ENCODE measurements at regions not wholly inside any gene's neighbourhood (a gene's known extent, or its start where the extent isn't known, plus 50 kb on each side); places are given as distances from the start of the nearest gene placed in this dataset.

GRCh38 chrX:124862301-124862700 lies 457.4 kb upstream of the TEX13C start:
- DNase-seq: no peak

- DNase-seq: no peak
Measured at GRCh38 chrX:124863303-124863702, 456.4 kb upstream of the TEX13C start.

GRCh38 chrX:124887572-124887971 lies 432.1 kb upstream of the TEX13C start:
- no peak for DNase-seq

- DNase-seq: no peak
Measured at GRCh38 chrX:124895947-124896346, 423.7 kb upstream of the TEX13C start.

- DNase-seq: no peak
Measured at GRCh38 chrX:124902953-124903352, 416.7 kb upstream of the TEX13C start.

- DNase-seq: no peak
Measured at GRCh38 chrX:124910611-124911010, 409.1 kb upstream of the TEX13C start.

- DNase-seq: no peak
Measured at GRCh38 chrX:124917011-124917410, 402.7 kb upstream of the TEX13C start.

- no peak for DNase-seq
Measured at GRCh38 chrX:124925681-124926080, 394.0 kb upstream of the TEX13C start.

GRCh38 chrX:124931241-124931640 lies 388.4 kb upstream of the TEX13C start:
- DNase-seq: no peak

GRCh38 chrX:124931958-124932357 lies 387.7 kb upstream of the TEX13C start:
- no peak for DNase-seq

- DNase-seq: no peak
Measured at GRCh38 chrX:124938715-124939114, 381.0 kb upstream of the TEX13C start.

GRCh38 chrX:124940531-124940930 lies 379.1 kb upstream of the TEX13C start:
- DNase-seq: no peak

- DNase-seq: no peak
Measured at GRCh38 chrX:124954402-124954801, 365.3 kb upstream of the TEX13C start.

- DNase-seq: no peak
Measured at GRCh38 chrX:124960454-124960853, 359.2 kb upstream of the TEX13C start.

GRCh38 chrX:124963717-124964116 lies 356.0 kb upstream of the TEX13C start, which contains the start of gene TENM1:
Gene TENM1 (minus strand): TSS chrX:124963817.
- DNase-seq: no peak

GRCh38 chrX:124975456-124975855 lies 344.2 kb upstream of the TEX13C start:
- DNase-seq: no peak

GRCh38 chrX:124981420-124981819 lies 338.3 kb upstream of the TEX13C start:
- no peak for DNase-seq

GRCh38 chrX:124984140-124984813 lies 335.4 kb upstream of the TEX13C start:
- no peak for DNase-seq

- DNase-seq: no peak
Measured at GRCh38 chrX:124986284-124986683, 333.4 kb upstream of the TEX13C start.

- DNase-seq: no peak
Measured at GRCh38 chrX:124993735-124994134, 325.9 kb upstream of the TEX13C start.

GRCh38 chrX:124994404-124994803 lies 325.3 kb upstream of the TEX13C start:
- DNase-seq: no peak

GRCh38 chrX:125003746-125004446 lies 315.8 kb upstream of the TEX13C start:
- no peak for DNase-seq

GRCh38 chrX:125004799-125005198 lies 314.9 kb upstream of the TEX13C start:
- DNase-seq: no peak

GRCh38 chrX:125005863-125006262 lies 313.8 kb upstream of the TEX13C start:
- DNase-seq: no peak

- DNase-seq: no peak
Measured at GRCh38 chrX:125006704-125007103, 313.0 kb upstream of the TEX13C start.

Data from NCI-H226 (cell line).